Fibroblast of lung (primary cell): ENCODE measurements at regions not wholly inside any gene's neighbourhood (a gene's known extent, or its start where the extent isn't known, plus 50 kb on each side); places are given as distances from the start of the nearest gene placed in this dataset.

ENCODE experiments used
- CTCF ChIP-seq, 2 donors: IDR thresholded peaks in 1 of 2; conservative IDR thresholded peaks in 1 of 2; 1 replicate in 1 of 2; 2 replicates in 1 of 2; pipeline ENCODE4 v1.5.1; 2011 to 2012; ENCODE audit warnings: low read length in 2 of 2, control low read depth in 1 of 2, inconsistent platforms in 1 of 2, low read depth in 1 of 2, mild to moderate bottlenecking in 1 of 2
- EZH2 ChIP-seq: IDR thresholded peaks from 2 replicates; pipeline ENCODE4 v1.5.1; 2012; ENCODE audit warnings: low read length, control low read depth, mild to moderate bottlenecking; ENCODE audit errors: missing control alignments

- no peak for TF ChIP-seq CTCF (conservative IDR thresholded peaks at IDR 0.05 in 1 of 2, IDR thresholded peaks at IDR 0.05 in 1 of 2; ENCODE audit: low read depth in 1 of 2, low read length in 2 of 2)
- TF ChIP-seq EZH2, result no peak
Measured at GRCh38 chr1:78758506-78758905, 108.9 kb downstream of the IFI44 start.
